SK-N-SH (cell line): ENCODE measurements at regions not wholly inside any gene's neighbourhood (a gene's known extent, or its start where the extent isn't known, plus 50 kb on each side); places are given as distances from the start of the nearest gene placed in this dataset.

ENCODE experiments used
- CTCF ChIA-PET: fragments of 300-600, 350-600 bp; formaldehyde crosslinking; extraction: SDS; loops from one replicate; lab custom pipeline; 2021; lab: Yijun Ruan, JAX
- POLR2A ChIA-PET: fragments of 350-600 bp; sonication (Branson Sonifier 250); formaldehyde crosslinking; extraction: SDS; loops from one replicate; lab custom pipeline; 2020; ENCODE audit warnings: antibody characterized with exemption, inconsistent platforms; lab: Yijun Ruan, JAX
- DNase-seq: peaks from one replicate; pipeline ENCODE4 v3.0.0; 2012
- H2AFZ ChIP-seq: fragments of 200-600 bp; sonication (generic); 2 replicates; pipeline ENCODE4 v1.8.1; 2016; ENCODE audit warnings: antibody characterized with exemption, mild to moderate bottlenecking, low read depth
- H3F3A ChIP-seq: fragments of 200-600 bp; sonication (generic); replicated peaks from 2 replicates; pipeline ENCODE3; 2016; ENCODE audit warnings: antibody characterized with exemption, mild to moderate bottlenecking; ENCODE audit not compliant: insufficient read depth
- H3K27ac ChIP-seq, 2 experiments: fragments of 200-500 bp in 1 of 2; fragments of 200-600 bp in 1 of 2; sonication (Bioruptor generic) in 1 of 2; sonication (generic), shearing (Covaris generic) in 1 of 2; 2 replicates each; pipeline versions ENCODE4 v1.5.1 to v1.6.1; 2014 to 2016; ENCODE audit warnings: low read depth in 2 of 2, inconsistent platforms in 1 of 2, low read length in 1 of 2, mild to moderate bottlenecking in 1 of 2, mixed read lengths in 1 of 2
- H3K27me3 ChIP-seq: fragments of 200-600 bp; sonication (generic), shearing (Covaris generic); 2 replicates; pipeline ENCODE4 v1.6.1; 2016; ENCODE audit warnings: mixed run types; ENCODE audit not compliant: insufficient read depth
- H3K36me3 ChIP-seq, 2 experiments: fragments of 200-500 bp in 1 of 2; fragments of 200-600 bp in 1 of 2; sonication (Bioruptor generic) in 1 of 2; sonication (generic) in 1 of 2; replicated peaks in 1 of 2; 2 replicates each; pipeline versions ENCODE3 to v1.5.1; 2014 to 2016; ENCODE audit warnings: low read length in 1 of 2, mild to moderate bottlenecking in 1 of 2; ENCODE audit not compliant: insufficient read depth in 2 of 2, control insufficient read depth in 1 of 2
- H3K4me1 ChIP-seq, 2 experiments: fragments of 200-500 bp in 1 of 2; fragments of 200-600 bp in 1 of 2; sonication (Bioruptor generic) in 1 of 2; sonication (generic), shearing (Covaris generic) in 1 of 2; 2 replicates each; pipeline versions ENCODE4 v1.5.1 to v1.6.1; 2014 to 2016; ENCODE audit warnings: low read depth in 1 of 2, low read length in 1 of 2, mixed run types in 1 of 2; ENCODE audit not compliant: insufficient read depth in 2 of 2, control insufficient read depth in 1 of 2
- H3K4me2 ChIP-seq: fragments of 200-600 bp; sonication (generic), shearing (Covaris generic); 2 replicates; pipeline ENCODE4 v1.6.1; 2017; ENCODE audit warnings: mixed run types
- H3K4me3 ChIP-seq, 2 experiments: fragments of 200-500 bp in 1 of 2; fragments of 200-600 bp in 1 of 2; sonication (Bioruptor generic) in 1 of 2; sonication (generic), shearing (Covaris generic) in 1 of 2; 2 replicates each; pipeline versions ENCODE4 v1.5.1 to v1.8.1; 2014 to 2016; ENCODE audit warnings: low read depth in 2 of 2, inconsistent platforms in 1 of 2, low read length in 1 of 2, mild to moderate bottlenecking in 1 of 2, mixed read lengths in 1 of 2, moderate library complexity in 1 of 2
- H3K79me2 ChIP-seq: fragments of 200-600 bp; sonication (generic); 2 replicates; pipeline ENCODE4 v1.8.1; 2017; ENCODE audit warnings: mild to moderate bottlenecking; ENCODE audit not compliant: insufficient read depth
- H3K9ac ChIP-seq: fragments of 200-600 bp; sonication (generic); 2 replicates; pipeline ENCODE4 v1.6.1; 2017; ENCODE audit warnings: mixed run types
- H3K9me2 ChIP-seq: fragments of 200-600 bp; sonication (generic); 2 replicates; pipeline ENCODE4 v1.6.1; 2017; ENCODE audit warnings: mixed run types
- H3K9me3 ChIP-seq: fragments of 200-600 bp; sonication (generic); 2 replicates; pipeline ENCODE4 v1.6.1; 2017; ENCODE audit warnings: mixed run types, mild to moderate bottlenecking, moderate library complexity
- H4K20me1 ChIP-seq: fragments of 200-600 bp; sonication (generic); 2 replicates; pipeline ENCODE4 v1.6.1; 2017; ENCODE audit warnings: mild to moderate bottlenecking, mixed run types; ENCODE audit not compliant: insufficient read depth
- FOXM1 ChIP-seq: IDR thresholded peaks from 2 replicates; pipeline ENCODE4 v1.4.0; 2012; ENCODE audit warnings: low read depth, mild to moderate bottlenecking
- GABPA ChIP-seq: IDR thresholded peaks from 2 replicates; pipeline ENCODE4 v1.4.0; 2012; ENCODE audit warnings: low read depth, mild to moderate bottlenecking
- GATA2 ChIP-seq: sonication (generic); formaldehyde crosslinking; IDR thresholded peaks from 2 replicates; pipeline ENCODE4 v1.5.0; 2020; ENCODE audit warnings: mild to moderate bottlenecking, missing genetic modification reagents
- MEF2A ChIP-seq: IDR thresholded peaks from 2 replicates; pipeline ENCODE4 v1.4.0; 2012; ENCODE audit warnings: low read depth, borderline replicate concordance
- NRF1 ChIP-seq: IDR thresholded peaks from 2 replicates; pipeline ENCODE4 v1.6.1; 2012; ENCODE audit warnings: low read depth, mild to moderate bottlenecking, low read length
- POLR2AphosphoS5 ChIP-seq: IDR thresholded peaks from 2 replicates; pipeline ENCODE4 v1.6.1; 2012; ENCODE audit warnings: low read depth, low read length
- RXRA ChIP-seq: IDR thresholded peaks from 2 replicates; pipeline ENCODE4 v1.4.0; 2012; ENCODE audit warnings: low read depth, mild to moderate bottlenecking, borderline replicate concordance
- SIN3A ChIP-seq: IDR thresholded peaks from 2 replicates; pipeline ENCODE4 v1.6.1; 2012; ENCODE audit warnings: low read depth, mild to moderate bottlenecking, low read length, moderate library complexity, borderline replicate concordance
- WGBS: methylation state at CpG from one replicate; pipeline ENCODE4 v1.1.6; 2017; ENCODE audit warnings: low lambda C conversion rate; 5-methylcytosine and 5-hydroxymethylcytosine counted together
- TF ChIP-seq, protein P1 (sequence below): IDR thresholded peaks from 2 replicates; pipeline ENCODE4 v1.4.0; 2012; ENCODE audit warnings: low read depth, borderline replicate concordance
- TF ChIP-seq, protein P2 (sequence below): IDR thresholded peaks from 2 replicates; pipeline ENCODE4 v1.4.0; 2012; ENCODE audit warnings: low read depth, borderline replicate concordance
- TF ChIP-seq, protein P3 (sequence below): IDR thresholded peaks from 2 replicates; pipeline ENCODE4 v1.4.0; 2012; ENCODE audit warnings: low read depth
- TF ChIP-seq, protein P4 (sequence below): fragments of 150-350 bp; IDR thresholded peaks from 2 replicates; pipeline ENCODE4 v1.6.1; 2016; ENCODE audit warnings: mild to moderate bottlenecking, low read depth, low read length

DNA sequence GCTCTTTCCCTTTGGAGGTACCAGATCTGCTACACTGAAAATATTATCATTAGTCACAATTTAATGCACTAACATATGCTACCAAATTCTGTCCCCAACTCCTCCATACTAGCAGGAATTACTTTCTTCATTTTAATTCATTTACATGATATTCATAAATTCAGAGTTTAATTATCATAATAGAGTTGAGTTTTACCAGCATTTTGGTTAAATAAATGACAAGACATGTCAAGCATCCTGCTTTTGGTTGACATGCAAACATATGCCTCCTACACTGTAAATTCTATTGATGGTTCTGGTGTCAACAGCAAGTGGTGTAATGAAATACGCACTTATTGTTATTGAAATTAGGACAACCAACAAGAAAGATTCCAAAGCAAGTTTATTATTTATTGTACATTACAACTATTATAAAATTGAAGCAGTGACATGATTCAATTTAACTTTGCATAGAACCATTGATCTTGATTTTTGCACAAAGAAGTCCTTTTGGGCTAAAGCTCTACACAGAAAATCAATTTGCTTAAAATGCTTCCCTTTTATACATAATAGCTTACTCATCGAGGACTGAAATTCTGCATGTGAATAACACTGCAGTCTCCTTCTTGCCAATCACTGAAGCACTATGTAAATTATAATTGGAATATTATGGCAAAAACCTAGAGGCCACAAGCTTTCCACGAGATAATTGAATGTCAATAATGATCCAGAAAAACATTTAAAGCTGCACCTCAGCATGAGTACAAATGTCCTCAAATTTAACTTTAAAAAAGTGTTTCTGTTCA lies 728.6 kb upstream of the ADGRL2 start:
- Histone ChIP-seq H3F3A (no peaks in the 10 kb centered on the region), H3K4me3 (no peak overlapping the region), H3K79me2 (no peaks in the 10 kb centered on the region), H3K4me1 (no peaks in the 10 kb centered on the region; a peak in 1 of 4 replicates), H3K9me2 (no peaks in the 10 kb centered on the region), H3K9me3 (no peaks in the 10 kb centered on the region), H3K9ac (no peak overlapping the region), H2AFZ (no peak overlapping the region), H3K36me3 (no peaks in the 10 kb centered on the region), H3K4me2 (no peak overlapping the region), H3K27ac (peak overlapping the region in 1 of 2 experiments; percentile 50; a peak in 1 of 4 replicates), H4K20me1 (no peaks in the 10 kb centered on the region), H3K27me3 (no peaks in the 10 kb centered on the region)
- 78% methylated on average over 3 of the region's 3 CpGs for WGBS
- TF ChIP-seq, protein P1, sequence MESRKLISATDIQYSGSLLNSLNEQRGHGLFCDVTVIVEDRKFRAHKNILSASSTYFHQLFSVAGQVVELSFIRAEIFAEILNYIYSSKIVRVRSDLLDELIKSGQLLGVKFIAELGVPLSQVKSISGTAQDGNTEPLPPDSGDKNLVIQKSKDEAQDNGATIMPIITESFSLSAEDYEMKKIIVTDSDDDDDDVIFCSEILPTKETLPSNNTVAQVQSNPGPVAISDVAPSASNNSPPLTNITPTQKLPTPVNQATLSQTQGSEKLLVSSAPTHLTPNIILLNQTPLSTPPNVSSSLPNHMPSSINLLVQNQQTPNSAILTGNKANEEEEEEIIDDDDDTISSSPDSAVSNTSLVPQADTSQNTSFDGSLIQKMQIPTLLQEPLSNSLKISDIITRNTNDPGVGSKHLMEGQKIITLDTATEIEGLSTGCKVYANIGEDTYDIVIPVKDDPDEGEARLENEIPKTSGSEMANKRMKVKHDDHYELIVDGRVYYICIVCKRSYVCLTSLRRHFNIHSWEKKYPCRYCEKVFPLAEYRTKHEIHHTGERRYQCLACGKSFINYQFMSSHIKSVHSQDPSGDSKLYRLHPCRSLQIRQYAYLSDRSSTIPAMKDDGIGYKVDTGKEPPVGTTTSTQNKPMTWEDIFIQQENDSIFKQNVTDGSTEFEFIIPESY: no peak
- TF ChIP-seq SIN3A (no peak), RXRA (no peak), GATA2 (CRISPR knock-in tag) (no peak), GABPA (no peak), POLR2AphosphoS5 (no peak), NRF1 (no peak), MEF2A (no peak), FOXM1 (no peak)
- TF ChIP-seq, protein P2, sequence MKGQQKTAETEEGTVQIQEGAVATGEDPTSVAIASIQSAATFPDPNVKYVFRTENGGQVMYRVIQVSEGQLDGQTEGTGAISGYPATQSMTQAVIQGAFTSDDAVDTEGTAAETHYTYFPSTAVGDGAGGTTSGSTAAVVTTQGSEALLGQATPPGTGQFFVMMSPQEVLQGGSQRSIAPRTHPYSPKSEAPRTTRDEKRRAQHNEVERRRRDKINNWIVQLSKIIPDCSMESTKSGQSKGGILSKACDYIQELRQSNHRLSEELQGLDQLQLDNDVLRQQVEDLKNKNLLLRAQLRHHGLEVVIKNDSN: no peak
- TF ChIP-seq, protein P3, sequence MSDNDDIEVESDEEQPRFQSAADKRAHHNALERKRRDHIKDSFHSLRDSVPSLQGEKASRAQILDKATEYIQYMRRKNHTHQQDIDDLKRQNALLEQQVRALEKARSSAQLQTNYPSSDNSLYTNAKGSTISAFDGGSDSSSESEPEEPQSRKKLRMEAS: no peak
- TF ChIP-seq, protein P4, sequence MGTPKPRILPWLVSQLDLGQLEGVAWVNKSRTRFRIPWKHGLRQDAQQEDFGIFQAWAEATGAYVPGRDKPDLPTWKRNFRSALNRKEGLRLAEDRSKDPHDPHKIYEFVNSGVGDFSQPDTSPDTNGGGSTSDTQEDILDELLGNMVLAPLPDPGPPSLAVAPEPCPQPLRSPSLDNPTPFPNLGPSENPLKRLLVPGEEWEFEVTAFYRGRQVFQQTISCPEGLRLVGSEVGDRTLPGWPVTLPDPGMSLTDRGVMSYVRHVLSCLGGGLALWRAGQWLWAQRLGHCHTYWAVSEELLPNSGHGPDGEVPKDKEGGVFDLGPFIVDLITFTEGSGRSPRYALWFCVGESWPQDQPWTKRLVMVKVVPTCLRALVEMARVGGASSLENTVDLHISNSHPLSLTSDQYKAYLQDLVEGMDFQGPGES: no peak
- CTCF ChIA-PET: no interaction called here
- POLR2A ChIA-PET: no interaction called here
- no peak for DNase-seq
